ENCODE measurements at regions not wholly inside any gene's neighbourhood (a gene's known extent, or its start where the extent isn't known, plus 50 kb on each side); places are given as distances from the start of the nearest gene placed in this dataset.
"Not testable (repeated sequence)": the region's sequence is repeated elsewhere in the genome, so short reads cannot be mapped to it uniquely, and the experiment has no call there.

DNA sequence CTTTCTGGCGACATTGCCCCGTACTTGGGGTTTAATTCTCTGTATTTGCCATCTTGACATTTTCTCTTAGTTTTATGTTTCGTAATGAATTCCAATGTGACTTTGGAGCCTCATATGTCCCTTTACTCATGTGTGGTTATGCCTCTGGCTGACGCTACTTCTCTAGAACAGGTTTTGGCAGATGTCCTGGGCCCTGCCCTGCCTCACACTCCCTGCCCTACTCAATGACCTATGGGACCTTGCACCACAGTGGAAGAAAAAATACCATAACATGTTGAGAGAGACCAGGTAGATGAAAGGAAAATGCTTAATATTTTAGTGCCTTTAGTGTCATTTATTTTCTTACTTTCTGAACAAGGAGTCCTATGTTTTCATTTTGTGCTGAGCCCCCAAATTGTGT lies 400.5 kb downstream of the TFEC start:
- no peaks in the 10 kb centered on the region for H3K4me1 Mint-ChIP-seq (ENCODE audit: low read depth)
- intact Hi-C loops (cut with micrococcal nuclease) = no loop called here
- TF ChIP-seq, protein P1, sequence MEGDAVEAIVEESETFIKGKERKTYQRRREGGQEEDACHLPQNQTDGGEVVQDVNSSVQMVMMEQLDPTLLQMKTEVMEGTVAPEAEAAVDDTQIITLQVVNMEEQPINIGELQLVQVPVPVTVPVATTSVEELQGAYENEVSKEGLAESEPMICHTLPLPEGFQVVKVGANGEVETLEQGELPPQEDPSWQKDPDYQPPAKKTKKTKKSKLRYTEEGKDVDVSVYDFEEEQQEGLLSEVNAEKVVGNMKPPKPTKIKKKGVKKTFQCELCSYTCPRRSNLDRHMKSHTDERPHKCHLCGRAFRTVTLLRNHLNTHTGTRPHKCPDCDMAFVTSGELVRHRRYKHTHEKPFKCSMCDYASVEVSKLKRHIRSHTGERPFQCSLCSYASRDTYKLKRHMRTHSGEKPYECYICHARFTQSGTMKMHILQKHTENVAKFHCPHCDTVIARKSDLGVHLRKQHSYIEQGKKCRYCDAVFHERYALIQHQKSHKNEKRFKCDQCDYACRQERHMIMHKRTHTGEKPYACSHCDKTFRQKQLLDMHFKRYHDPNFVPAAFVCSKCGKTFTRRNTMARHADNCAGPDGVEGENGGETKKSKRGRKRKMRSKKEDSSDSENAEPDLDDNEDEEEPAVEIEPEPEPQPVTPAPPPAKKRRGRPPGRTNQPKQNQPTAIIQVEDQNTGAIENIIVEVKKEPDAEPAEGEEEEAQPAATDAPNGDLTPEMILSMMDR (IDR thresholded peaks at IDR 0.05) = no peak
- no peaks in the 10 kb centered on the region for H3K9me3 Mint-ChIP-seq
- no peaks in the 10 kb centered on the region for H3K36me3 Mint-ChIP-seq (ENCODE audit: low read depth)
- ChIA-PET CTCF (no interaction called here), POLR2A (no interaction called here)
- H3K4me3 Mint-ChIP-seq = no peak overlapping the region
- DNase-seq (no peak), ATAC-seq (no peak)
- no peaks in the 10 kb centered on the region for H3K27me3 Mint-ChIP-seq
- H3K27ac Mint-ChIP-seq = no peak overlapping the region

GRCh38 chr7:115618676-115619075 lies 411.9 kb downstream of the TFEC start:
- H3K4me1 Mint-ChIP-seq (ENCODE audit: low read depth) = no peaks in the 10 kb centered on the region
- ChIA-PET POLR2A (no interaction called here), CTCF (no interaction called here)
- intact Hi-C loops (cut with micrococcal nuclease) = no loop called here
- ATAC-seq (no peak), DNase-seq (no peak)
- no peaks in the 10 kb centered on the region for H3K36me3 Mint-ChIP-seq (ENCODE audit: low read depth)
- H3K9me3 Mint-ChIP-seq = no peaks in the 10 kb centered on the region
- H3K4me3 Mint-ChIP-seq = no peak overlapping the region
- H3K27ac Mint-ChIP-seq = no peak overlapping the region
- TF ChIP-seq, protein P1 (IDR thresholded peaks at IDR 0.05) = no peak
- no peaks in the 10 kb centered on the region for H3K27me3 Mint-ChIP-seq

GRCh38 chr7:115613836-115614235 lies 416.7 kb downstream of the TFEC start:
- no peak for DNase-seq
- H3K9me3 Mint-ChIP-seq = no peaks in the 10 kb centered on the region
- no peaks in the 10 kb centered on the region for H3K36me3 Mint-ChIP-seq (ENCODE audit: low read depth)
- H3K27ac Mint-ChIP-seq = no peak overlapping the region
- ATAC-seq = no peak
- intact Hi-C loops (cut with micrococcal nuclease) = no loop called here
- peaks cover 1% of the 10 kb centered on the region for H3K27me3 Mint-ChIP-seq
- H3K4me1 Mint-ChIP-seq (ENCODE audit: low read depth) = no peaks in the 10 kb centered on the region
- POLR2A ChIA-PET = no interaction called here
- H3K4me3 Mint-ChIP-seq = no peak overlapping the region
- TF ChIP-seq, protein P1 (IDR thresholded peaks at IDR 0.05) = no peak
- CTCF ChIA-PET = no interaction called here

DNA sequence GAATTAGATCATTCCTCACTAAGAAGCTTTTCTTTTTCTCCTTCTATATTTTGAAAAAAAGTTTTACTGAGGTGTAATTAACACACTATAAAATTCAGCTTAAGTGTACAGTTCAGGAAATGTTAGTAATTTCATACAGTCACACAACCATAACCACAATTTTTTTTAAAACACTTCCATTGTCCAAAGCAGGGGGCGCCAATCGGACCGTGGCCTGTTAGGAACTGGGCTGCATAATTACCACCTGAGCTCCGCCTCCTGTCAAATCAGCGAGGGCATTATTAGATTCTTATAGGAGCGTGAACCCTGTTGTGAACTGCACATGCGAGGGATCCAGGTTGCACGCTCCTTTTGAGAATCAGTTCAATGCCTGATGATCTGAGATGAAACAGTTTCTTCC lies 427.1 kb downstream of the TFEC start:
- no peaks in the 10 kb centered on the region for H3K9me3 Mint-ChIP-seq
- DNase-seq (no peak), ATAC-seq (no peak)
- H3K36me3 Mint-ChIP-seq (ENCODE audit: low read depth) = no peaks in the 10 kb centered on the region
- intact Hi-C loops (cut with micrococcal nuclease) = no loop called here
- ChIA-PET POLR2A (no interaction called here), CTCF (no interaction called here)
- no peaks in the 10 kb centered on the region for H3K27me3 Mint-ChIP-seq
- H3K27ac Mint-ChIP-seq = no peak overlapping the region
- no peak overlapping the region for H3K4me3 Mint-ChIP-seq
- TF ChIP-seq, protein P1 (IDR thresholded peaks at IDR 0.05) = no peak
- no peaks in the 10 kb centered on the region for H3K4me1 Mint-ChIP-seq (ENCODE audit: low read depth)

GRCh38 chr7:115600207-115600606 lies 430.4 kb downstream of the TFEC start:
- Mint-ChIP-seq H3K27me3 (no peaks in the 10 kb centered on the region), H3K36me3 (ENCODE audit: low read depth) (no peaks in the 10 kb centered on the region), H3K4me3 (no peak overlapping the region), H3K27ac (no peak overlapping the region), H3K4me1 (ENCODE audit: low read depth) (no peaks in the 10 kb centered on the region), H3K9me3 (peaks cover 3% of the 10 kb centered on the region)
- no peak for ATAC-seq
- TF ChIP-seq, protein P1 (IDR thresholded peaks at IDR 0.05) = no peak
- intact Hi-C loops (cut with micrococcal nuclease) = no loop called here
- DNase-seq = no peak
- ChIA-PET CTCF (no interaction called here), POLR2A (no interaction called here)

GRCh38 chr7:115599184-115599583 lies 431.4 kb downstream of the TFEC start:
- ATAC-seq; CTCF ChIA-PET; intact Hi-C loops (cut with micrococcal nuclease); H3K4me1 Mint-ChIP-seq (ENCODE audit: low read depth); POLR2A ChIA-PET; H3K27me3 Mint-ChIP-seq; H3K4me3 Mint-ChIP-seq; H3K36me3 Mint-ChIP-seq (ENCODE audit: low read depth); DNase-seq; H3K27ac Mint-ChIP-seq; H3K9me3 Mint-ChIP-seq: not testable (repeated sequence)

DNA sequence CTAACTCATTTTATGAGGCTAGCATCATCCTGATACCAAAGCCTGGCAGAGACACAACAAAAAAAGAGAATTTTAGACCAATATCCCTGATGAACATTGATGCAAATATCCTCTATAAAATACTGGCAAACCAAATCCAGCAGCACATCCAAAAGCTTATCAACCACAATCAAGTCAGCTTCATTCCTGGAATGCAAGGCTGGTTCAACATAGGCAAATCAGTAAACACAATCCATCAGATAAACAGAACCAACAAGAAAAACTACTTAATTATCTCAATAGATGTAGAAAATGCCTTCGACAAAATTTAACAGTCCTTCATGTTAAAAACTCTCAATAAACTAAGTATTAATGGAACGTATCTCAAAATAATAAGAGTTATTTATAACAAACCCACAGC lies 433.3 kb downstream of the TFEC start:
- CTCF ChIA-PET; H3K27ac Mint-ChIP-seq; POLR2A ChIA-PET; H3K4me1 Mint-ChIP-seq (ENCODE audit: low read depth); H3K36me3 Mint-ChIP-seq (ENCODE audit: low read depth); H3K9me3 Mint-ChIP-seq; intact Hi-C loops (cut with micrococcal nuclease); DNase-seq; H3K27me3 Mint-ChIP-seq; H3K4me3 Mint-ChIP-seq; ATAC-seq: not testable (repeated sequence)
